HL-60 (cell line): ENCODE measurements at regions not wholly inside any gene's neighbourhood (a gene's known extent, or its start where the extent isn't known, plus 50 kb on each side); places are given as distances from the start of the nearest gene placed in this dataset.
"Not testable (repeated sequence)": the region's sequence is repeated elsewhere in the genome, so short reads cannot be mapped to it uniquely, and the experiment has no call there.

Experiments
- DNase-seq, 2 experiments: peaks; one replicate each; pipeline ENCODE4 v3.0.0-alpha.2; 2010 to 2020; ENCODE audit warnings: low read depth in 1 of 2, low spot score in 1 of 2
- H3K27ac ChIP-seq: fragments of 250-450 bp; sonication (Bioruptor Pico); replicated peaks from 2 replicates; pipeline ENCODE4 v1.5.1; 2020; ENCODE audit warnings: mild to moderate bottlenecking, moderate library complexity
- H3K27me3 ChIP-seq: fragments of 250-450 bp; sonication (Bioruptor Pico); 2 replicates; pipeline ENCODE4 v1.5.1; 2021; ENCODE audit warnings: mild to moderate bottlenecking, moderate library complexity; ENCODE audit not compliant: insufficient read depth, poor library complexity, severe bottlenecking
- H3K4me3 ChIP-seq: replicated peaks from 2 replicates; pipeline ENCODE4 v1.5.1; 2011; ENCODE audit warnings: mild to moderate bottlenecking, control low read depth, low read length; ENCODE audit not compliant: insufficient read depth
- CTCF ChIP-seq: IDR thresholded peaks from one replicate; pipeline ENCODE4 v1.5.1; 2011; ENCODE audit warnings: low read length, control low read depth, inconsistent platforms; ENCODE audit not compliant: insufficient read depth
- GABPA ChIP-seq: IDR thresholded peaks from 2 replicates; pipeline ENCODE4 v1.6.1; 2012; ENCODE audit warnings: low read depth
- POLR2AphosphoS5 ChIP-seq: IDR thresholded peaks from 2 replicates; pipeline ENCODE4 v1.6.1; 2012; ENCODE audit warnings: low read depth
- SPI1 ChIP-seq: IDR thresholded peaks from 2 replicates; pipeline ENCODE4 v1.6.1; 2012; ENCODE audit warnings: low read depth, mild to moderate bottlenecking, borderline replicate concordance
- TF ChIP-seq, protein P1 (sequence below): IDR thresholded peaks from 2 replicates; pipeline ENCODE4 v1.6.1; 2012; ENCODE audit warnings: low read depth; ENCODE audit not compliant: insufficient replicate concordance

GRCh38 chr1:187577610-187578009 is 748.9 kb downstream of the PLA2G4A start:
- TF ChIP-seq POLR2AphosphoS5 (no peak), SPI1 (no peak), GABPA (no peak), CTCF (no peak)
- TF ChIP-seq, protein P1, sequence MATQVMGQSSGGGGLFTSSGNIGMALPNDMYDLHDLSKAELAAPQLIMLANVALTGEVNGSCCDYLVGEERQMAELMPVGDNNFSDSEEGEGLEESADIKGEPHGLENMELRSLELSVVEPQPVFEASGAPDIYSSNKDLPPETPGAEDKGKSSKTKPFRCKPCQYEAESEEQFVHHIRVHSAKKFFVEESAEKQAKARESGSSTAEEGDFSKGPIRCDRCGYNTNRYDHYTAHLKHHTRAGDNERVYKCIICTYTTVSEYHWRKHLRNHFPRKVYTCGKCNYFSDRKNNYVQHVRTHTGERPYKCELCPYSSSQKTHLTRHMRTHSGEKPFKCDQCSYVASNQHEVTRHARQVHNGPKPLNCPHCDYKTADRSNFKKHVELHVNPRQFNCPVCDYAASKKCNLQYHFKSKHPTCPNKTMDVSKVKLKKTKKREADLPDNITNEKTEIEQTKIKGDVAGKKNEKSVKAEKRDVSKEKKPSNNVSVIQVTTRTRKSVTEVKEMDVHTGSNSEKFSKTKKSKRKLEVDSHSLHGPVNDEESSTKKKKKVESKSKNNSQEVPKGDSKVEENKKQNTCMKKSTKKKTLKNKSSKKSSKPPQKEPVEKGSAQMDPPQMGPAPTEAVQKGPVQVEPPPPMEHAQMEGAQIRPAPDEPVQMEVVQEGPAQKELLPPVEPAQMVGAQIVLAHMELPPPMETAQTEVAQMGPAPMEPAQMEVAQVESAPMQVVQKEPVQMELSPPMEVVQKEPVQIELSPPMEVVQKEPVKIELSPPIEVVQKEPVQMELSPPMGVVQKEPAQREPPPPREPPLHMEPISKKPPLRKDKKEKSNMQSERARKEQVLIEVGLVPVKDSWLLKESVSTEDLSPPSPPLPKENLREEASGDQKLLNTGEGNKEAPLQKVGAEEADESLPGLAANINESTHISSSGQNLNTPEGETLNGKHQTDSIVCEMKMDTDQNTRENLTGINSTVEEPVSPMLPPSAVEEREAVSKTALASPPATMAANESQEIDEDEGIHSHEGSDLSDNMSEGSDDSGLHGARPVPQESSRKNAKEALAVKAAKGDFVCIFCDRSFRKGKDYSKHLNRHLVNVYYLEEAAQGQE, result no peak
- Histone ChIP-seq H3K27ac (no peak overlapping the region), H3K27me3 (no peaks in the 10 kb centered on the region), H3K4me3 (no peak overlapping the region)
- DNase-seq, result no peak

GRCh38 chr1:187588917-187589316 is 760.2 kb downstream of the PLA2G4A start:
- Histone ChIP-seq H3K4me3 (no peak overlapping the region), H3K27ac (no peak overlapping the region), H3K27me3 (no peaks in the 10 kb centered on the region)
- TF ChIP-seq SPI1 (no peak), POLR2AphosphoS5 (no peak), CTCF (no peak), GABPA (no peak)
- TF ChIP-seq, protein P1, result no peak
- no peak for DNase-seq

DNA sequence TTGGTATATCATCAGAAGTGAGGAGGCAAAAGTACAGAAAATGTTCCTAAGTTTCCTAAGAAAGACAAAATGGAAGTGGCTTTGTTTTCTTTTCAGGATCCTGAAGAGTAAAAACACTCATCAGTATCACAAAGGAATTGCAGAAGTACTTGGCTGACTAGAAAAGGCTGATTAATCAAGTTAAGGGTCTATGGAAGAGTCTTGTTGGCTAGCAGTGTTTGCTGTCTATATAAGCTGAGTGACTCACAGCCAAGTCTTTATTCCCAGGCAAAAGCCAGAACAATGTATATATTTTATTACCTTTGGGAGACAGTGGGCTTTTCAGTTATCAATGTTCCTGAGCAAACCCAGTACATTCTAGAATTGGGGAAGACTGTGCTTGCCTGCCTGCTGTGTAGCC is 777.0 kb downstream of the PLA2G4A start:
- H3K27me3 ChIP-seq, result no peaks in the 10 kb centered on the region
- H3K4me3 ChIP-seq, result no peak overlapping the region
- no peak overlapping the region for H3K27ac ChIP-seq
- DNase-seq, result no peak
- TF ChIP-seq SPI1 (no peak), POLR2AphosphoS5 (no peak), GABPA (no peak), CTCF (no peak)
- TF ChIP-seq, protein P1, result no peak

- H3K27me3 ChIP-seq, H3K27ac ChIP-seq, H3K4me3 ChIP-seq, DNase-seq: not testable (repeated sequence)
These were observed 787.3 kb downstream of the PLA2G4A start for GRCh38 chr1:187615853-187616735.

DNA sequence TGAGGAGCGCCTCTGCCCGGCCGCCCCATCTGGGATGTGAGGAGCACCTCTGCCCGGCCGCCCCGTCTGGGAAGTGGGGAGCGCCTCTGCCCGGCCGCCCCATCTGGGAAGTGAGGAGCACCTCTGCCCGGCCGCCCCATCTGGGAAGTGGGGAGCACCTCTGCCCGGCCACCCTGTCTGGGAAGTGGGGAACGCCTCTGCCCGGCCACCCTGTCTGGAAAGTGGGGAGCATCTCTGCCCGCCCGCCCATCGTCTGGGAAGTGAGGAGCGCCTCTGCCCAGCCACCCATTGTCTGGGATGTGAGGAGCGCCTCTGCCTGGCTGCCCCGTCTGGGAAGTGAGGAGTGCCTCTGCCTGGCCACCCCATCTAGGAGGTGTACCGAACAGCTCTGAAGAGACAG is 788.1 kb downstream of the PLA2G4A start:
- not testable (repeated sequence) for DNase-seq, H3K4me3 ChIP-seq, H3K27me3 ChIP-seq, H3K27ac ChIP-seq
